Esophagus squamous epithelium (tissue), 5 donors: ENCODE measurements at regions not wholly inside any gene's neighbourhood (a gene's known extent, or its start where the extent isn't known, plus 50 kb on each side); places are given as distances from the start of the nearest gene placed in this dataset.

ENCODE experiments used
- DNase-seq: peaks from one replicate; lab custom pipeline; 2025; lab: John Stamatoyannopoulos, UW
- H3K27ac ChIP-seq, 4 donors: fragments of 200-600 bp; sonication (generic); one replicate each; pipeline ENCODE4 v1.5.1; 2016 to 2019; ENCODE audit warnings: mild to moderate bottlenecking in 1 of 4
- H3K27me3 ChIP-seq, 4 donors: fragments of 200-600 bp; sonication (generic); 1 replicate in 3 of 4; 2 replicates in 1 of 4; pipeline versions ENCODE4 v1.5.1 to v1.6.0; 2017 to 2021; ENCODE audit warnings: antibody characterized with exemption in 1 of 4
- H3K36me3 ChIP-seq, 3 donors: fragments of 200-600 bp; sonication (generic); one replicate each; pipeline ENCODE4 v1.5.1; 2016 to 2019
- H3K4me1 ChIP-seq, 3 donors: fragments of 200-600 bp; sonication (generic); one replicate each; pipeline ENCODE4 v1.5.1; 2017 to 2019
- H3K4me3 ChIP-seq, 4 donors: fragments of 200-600 bp; sonication (generic); 1 replicate in 3 of 4; 2 replicates in 1 of 4; pipeline ENCODE4 v1.5.1; 2016 to 2019; ENCODE audit warnings: mild to moderate bottlenecking in 2 of 4, moderate library complexity in 1 of 4
- H3K9me3 ChIP-seq, 3 donors: fragments of 200-600 bp; sonication (generic); one replicate each; pipeline ENCODE4 v1.5.1; 2016 to 2019
- POLR2A ChIP-seq, 4 donors: fragments of 450-650 bp; IDR thresholded peaks; one replicate each; pipeline ENCODE4 v1.6.1; 2017; ENCODE audit warnings: antibody characterized with exemption in 4 of 4, mild to moderate bottlenecking in 4 of 4, moderate library complexity in 3 of 4
- WGBS, 2 donors: methylation state at CpG; one replicate each; pipeline ENCODE4 v1.1.5; 2018; 5-methylcytosine and 5-hydroxymethylcytosine counted together
- intact Hi-C: fragments of 100-400 bp; cut with DNase I; formaldehyde crosslinking; loops from one replicate; pipeline ENCODE4 v1.15.0; 2022
- TF ChIP-seq, protein P1 (sequence below), 6 experiments: fragments of 450-650 bp in 4 of 6; fragments of 200-600 bp in 2 of 6; sonication (generic) in 2 of 6; IDR thresholded peaks; one replicate each; pipeline ENCODE4 v1.5.1; 2016 to 2019; ENCODE audit warnings: antibody characterized with exemption in 6 of 6, mild to moderate bottlenecking in 4 of 6, moderate library complexity in 4 of 6
- donor health status: DM: yes; HTN: yes; CAD: no.

DNA sequence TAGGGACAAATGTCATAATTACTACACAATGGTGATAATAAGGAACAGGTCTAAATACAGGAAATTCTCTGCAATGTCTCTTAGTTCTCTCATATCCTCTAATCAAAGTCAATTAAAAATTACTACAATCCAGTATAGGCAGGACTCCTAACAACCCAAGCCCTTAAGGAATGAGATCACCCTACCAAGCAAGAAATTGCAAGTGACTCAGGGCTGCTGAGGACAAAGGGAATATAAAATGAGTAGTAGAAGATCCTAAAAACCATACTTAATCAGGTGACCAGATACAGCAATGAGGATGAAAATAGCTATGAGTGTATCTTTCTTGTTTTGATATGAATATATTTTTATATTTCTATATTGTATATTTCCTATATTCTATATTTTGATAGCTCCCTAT, 250.0 kb upstream of the DCC start:
- H3K4me1 ChIP-seq = no peaks in the 10 kb centered on the region
- TF ChIP-seq, protein P1, sequence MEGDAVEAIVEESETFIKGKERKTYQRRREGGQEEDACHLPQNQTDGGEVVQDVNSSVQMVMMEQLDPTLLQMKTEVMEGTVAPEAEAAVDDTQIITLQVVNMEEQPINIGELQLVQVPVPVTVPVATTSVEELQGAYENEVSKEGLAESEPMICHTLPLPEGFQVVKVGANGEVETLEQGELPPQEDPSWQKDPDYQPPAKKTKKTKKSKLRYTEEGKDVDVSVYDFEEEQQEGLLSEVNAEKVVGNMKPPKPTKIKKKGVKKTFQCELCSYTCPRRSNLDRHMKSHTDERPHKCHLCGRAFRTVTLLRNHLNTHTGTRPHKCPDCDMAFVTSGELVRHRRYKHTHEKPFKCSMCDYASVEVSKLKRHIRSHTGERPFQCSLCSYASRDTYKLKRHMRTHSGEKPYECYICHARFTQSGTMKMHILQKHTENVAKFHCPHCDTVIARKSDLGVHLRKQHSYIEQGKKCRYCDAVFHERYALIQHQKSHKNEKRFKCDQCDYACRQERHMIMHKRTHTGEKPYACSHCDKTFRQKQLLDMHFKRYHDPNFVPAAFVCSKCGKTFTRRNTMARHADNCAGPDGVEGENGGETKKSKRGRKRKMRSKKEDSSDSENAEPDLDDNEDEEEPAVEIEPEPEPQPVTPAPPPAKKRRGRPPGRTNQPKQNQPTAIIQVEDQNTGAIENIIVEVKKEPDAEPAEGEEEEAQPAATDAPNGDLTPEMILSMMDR (IDR thresholded peaks at IDR 0.05) = no peak
- no peak for TF ChIP-seq POLR2A (IDR thresholded peaks at IDR 0.05)
- H3K36me3 ChIP-seq = no peaks in the 10 kb centered on the region
- no peak overlapping the region for H3K27ac ChIP-seq
- DNase-seq = no peak
- H3K9me3 ChIP-seq = no peaks in the 10 kb centered on the region
- intact Hi-C loops = no loop called here
- no peak overlapping the region for H3K4me3 ChIP-seq
- H3K27me3 ChIP-seq = no peaks in the 10 kb centered on the region

DNA sequence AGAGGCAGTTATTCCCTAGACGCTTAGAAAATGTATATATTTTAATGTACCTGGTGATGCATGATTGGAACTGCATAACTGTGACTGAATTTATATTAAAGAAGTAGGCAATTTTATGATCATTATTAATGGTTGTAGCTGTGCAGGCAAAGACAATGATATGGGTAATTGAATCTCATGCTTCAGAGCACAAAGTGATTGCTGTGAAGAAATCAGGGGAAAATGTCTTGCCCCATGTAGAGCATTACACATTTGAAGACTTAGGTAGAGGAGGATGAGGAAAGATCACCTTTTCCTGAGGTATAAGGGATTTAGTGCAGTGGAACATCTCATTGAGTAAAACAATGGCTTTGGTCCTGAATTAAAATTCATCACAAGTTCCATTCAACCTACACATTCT, 246.8 kb upstream of the DCC start:
- 70 to 77% methylated on average over 1 of the region's 1 CpG for WGBS, 2 donors
- Histone ChIP-seq H3K36me3 (no peaks in the 10 kb centered on the region), H3K27me3 (no peaks in the 10 kb centered on the region)

GRCh38 chr18:52118684-52119083, 221.3 kb upstream of the DCC start:
- Histone ChIP-seq H3K27ac (no peak overlapping the region), H3K4me1 (no peaks in the 10 kb centered on the region), H3K36me3 (no peaks in the 10 kb centered on the region), H3K27me3 (no peaks in the 10 kb centered on the region), H3K4me3 (no peak overlapping the region), H3K9me3 (no peaks in the 10 kb centered on the region)
- DNase-seq = no peak
- no peak for TF ChIP-seq POLR2A (IDR thresholded peaks at IDR 0.05)
- TF ChIP-seq, protein P1 (IDR thresholded peaks at IDR 0.05) = no peak
- intact Hi-C loops = no loop called here

More for the DNA sequence above, 246.8 kb upstream of the DCC start:
- no peaks in the 10 kb centered on the region for H3K4me1 ChIP-seq
- DNase-seq = no peak
- intact Hi-C loops = no loop called here
- no peak for TF ChIP-seq POLR2A (IDR thresholded peaks at IDR 0.05)
- TF ChIP-seq, protein P1 (IDR thresholded peaks at IDR 0.05) = no peak
- H3K9me3 ChIP-seq = no peaks in the 10 kb centered on the region
- no peak overlapping the region for H3K27ac ChIP-seq
- H3K4me3 ChIP-seq = no peak overlapping the region

DNA sequence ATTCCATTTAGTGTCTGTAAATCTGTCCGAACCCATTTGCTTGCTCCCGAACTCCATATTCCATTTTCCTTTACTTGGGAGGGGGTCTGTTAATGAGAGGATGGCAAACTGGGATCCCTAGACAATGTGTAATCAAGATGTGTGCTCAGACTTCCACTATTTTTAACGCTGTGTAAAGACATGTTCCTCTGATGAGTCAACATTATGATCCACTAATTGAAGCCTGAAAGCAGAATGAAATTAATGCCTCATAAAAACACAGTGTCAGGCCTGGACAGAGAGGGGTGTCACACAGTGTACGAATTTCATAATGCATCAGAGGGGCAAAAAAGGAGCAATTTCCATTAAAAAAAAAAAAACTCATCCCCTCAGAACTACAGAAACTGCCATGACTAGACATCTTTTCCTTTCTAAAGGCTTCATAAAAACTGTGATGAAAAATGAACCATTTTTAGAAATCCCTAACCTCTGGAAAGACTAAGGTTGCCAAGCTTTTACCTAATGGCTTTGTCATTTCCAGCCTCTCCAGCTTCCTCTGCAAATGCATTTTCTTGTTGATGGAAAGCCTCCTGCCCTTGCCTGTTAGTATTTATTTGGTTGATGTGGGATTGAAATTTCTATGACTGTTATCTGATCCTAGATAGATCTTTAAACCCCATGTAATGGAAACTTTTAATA, 209.2 kb upstream of the DCC start:
- H3K4me1 ChIP-seq = no peaks in the 10 kb centered on the region
- no peak for DNase-seq
- H3K4me3 ChIP-seq = no peak overlapping the region
- H3K9me3 ChIP-seq = peaks cover 0 to 10% (median 0%) of the 10 kb centered on the region in 3 donors
- no peak overlapping the region for H3K27ac ChIP-seq
- no peaks in the 10 kb centered on the region for H3K27me3 ChIP-seq
- WGBS, 2 donors = 48 to 57% methylated on average over 4 of the region's 4 CpGs
- TF ChIP-seq, protein P1 (IDR thresholded peaks at IDR 0.05) = no peak
- intact Hi-C loops = no loop called here
- no peaks in the 10 kb centered on the region for H3K36me3 ChIP-seq

DNA sequence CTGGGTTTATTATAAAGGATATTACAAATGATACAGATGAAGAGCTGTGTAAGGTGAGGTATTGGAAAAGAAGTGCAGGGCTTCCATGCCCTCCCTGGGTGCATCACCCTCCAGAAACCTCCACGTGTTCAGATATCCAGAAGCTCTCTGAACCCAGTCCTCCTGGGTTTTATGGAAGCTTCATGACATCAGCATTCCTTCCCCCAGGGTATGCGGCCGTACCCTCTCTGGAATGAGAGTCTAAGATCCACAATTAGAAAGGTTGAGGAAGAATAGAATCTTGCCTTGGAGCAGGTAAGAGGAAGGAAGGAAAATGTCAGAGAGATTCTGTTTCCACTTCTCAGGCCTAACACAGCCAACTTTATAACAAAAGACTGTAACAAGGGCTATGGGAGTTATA, 208.2 kb upstream of the DCC start:
- H3K4me3 ChIP-seq = no peak overlapping the region
- 54 to 67% methylated on average over 3 of the region's 3 CpGs for WGBS, 2 donors
- TF ChIP-seq POLR2A (IDR thresholded peaks at IDR 0.05) = no peak
- TF ChIP-seq, protein P1 (IDR thresholded peaks at IDR 0.05) = no peak
- DNase-seq = no peak
- peaks cover 0 to 10% (median 0%) of the 10 kb centered on the region in 3 donors for H3K9me3 ChIP-seq
- H3K27me3 ChIP-seq = no peaks in the 10 kb centered on the region
- H3K4me1 ChIP-seq = no peaks in the 10 kb centered on the region
- intact Hi-C loops = no loop called here
- H3K27ac ChIP-seq = no peak overlapping the region
- no peaks in the 10 kb centered on the region for H3K36me3 ChIP-seq
